Stimulated activated naive CD8-positive, alpha-beta T cell treated with anti-CD3 and anti-CD28 coated beads, Interleukin-15, amount 100 ng/mL, for 72 hours (primary cell): ENCODE measurements at regions not wholly inside any gene's neighbourhood (a gene's known extent, or its start where the extent isn't known, plus 50 kb on each side); places are given as distances from the start of the nearest gene placed in this dataset.
A peak's percentile ranks its signal among the peaks of the same experiment; 100 is the strongest.

ENCODE experiments used
- ATAC-seq: fragments of 150-1000 bp; cut with Tn5 transposase; 2 replicates; pipeline ENCODE4 v1.10.0; 2021; ENCODE audit warnings: mild to moderate bottlenecking, moderate library complexity
- DNase-seq, 2 donors: peaks; one replicate each; pipeline ENCODE4 v3.0.0; 2021 to 2022
- H3K27ac Mint-ChIP-seq, 2 donors: one replicate each; pipeline ENCODE4 v1.8.0; 2022; ENCODE audit warnings: mild to moderate bottlenecking in 2 of 2, mixed read lengths in 2 of 2, moderate library complexity in 2 of 2
- H3K27me3 Mint-ChIP-seq: one replicate; pipeline ENCODE4 v1.8.0; 2022; ENCODE audit warnings: mixed read lengths
- H3K4me1 Mint-ChIP-seq: one replicate; pipeline ENCODE4 v1.8.0; 2022; ENCODE audit warnings: mild to moderate bottlenecking, mixed read lengths
- H3K4me3 Mint-ChIP-seq, 2 donors: one replicate each; pipeline ENCODE4 v1.8.0; 2022; ENCODE audit warnings: mild to moderate bottlenecking in 2 of 2, mixed read lengths in 2 of 2, moderate library complexity in 1 of 2
- H3K9me3 Mint-ChIP-seq, 2 donors: one replicate each; pipeline ENCODE4 v1.8.0; 2022; ENCODE audit warnings: mixed read lengths in 2 of 2

DNA sequence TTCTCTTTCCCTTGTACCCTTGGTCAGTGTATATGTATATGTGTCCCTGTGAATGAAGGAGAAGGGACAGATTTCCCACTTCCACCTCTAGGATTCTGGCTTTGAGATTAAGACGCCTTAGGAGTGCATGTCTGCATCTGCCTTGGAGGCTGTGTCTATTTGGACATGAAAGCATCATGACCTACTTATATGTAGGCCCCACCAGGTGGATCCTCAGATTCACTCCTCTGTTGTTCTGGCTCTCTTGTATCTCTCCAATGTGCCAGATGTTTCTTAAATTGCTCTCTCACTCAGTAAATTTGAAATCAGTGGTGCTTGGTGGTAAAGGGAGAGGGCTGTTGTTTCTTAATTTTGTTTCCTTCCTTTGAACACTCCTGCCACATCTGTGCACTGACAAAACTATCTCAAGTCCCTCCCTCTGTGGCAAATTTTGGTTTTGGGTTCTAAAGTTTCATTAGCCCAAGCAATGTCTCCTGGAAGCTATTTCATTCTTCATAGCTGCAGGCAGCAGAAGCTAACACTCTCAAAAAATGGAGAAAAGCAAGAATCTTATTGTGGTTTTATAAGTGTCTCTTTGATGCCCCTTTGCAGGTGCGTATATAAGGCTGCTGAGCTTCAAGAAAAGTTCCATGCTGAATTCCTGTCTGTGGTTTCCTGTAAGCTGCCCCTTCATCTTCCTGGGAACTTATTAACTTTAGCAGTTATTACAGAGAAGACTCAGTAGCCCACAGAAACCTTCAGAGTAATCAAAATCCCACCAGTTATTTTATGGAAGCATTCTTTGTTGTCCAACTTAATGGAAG, 179.7 kb upstream of the SETBP1 start:
- no peak for DNase-seq
- H3K4me1 Mint-ChIP-seq = peaks cover 23% of the 10 kb centered on the region
- peaks cover 0 to 4% of the 10 kb centered on the region in 2 donors for H3K9me3 Mint-ChIP-seq
- no peak overlapping the region for H3K27ac Mint-ChIP-seq
- H3K4me3 Mint-ChIP-seq = no peak overlapping the region
- no peak for ATAC-seq
- no peaks in the 10 kb centered on the region for H3K27me3 Mint-ChIP-seq

DNA sequence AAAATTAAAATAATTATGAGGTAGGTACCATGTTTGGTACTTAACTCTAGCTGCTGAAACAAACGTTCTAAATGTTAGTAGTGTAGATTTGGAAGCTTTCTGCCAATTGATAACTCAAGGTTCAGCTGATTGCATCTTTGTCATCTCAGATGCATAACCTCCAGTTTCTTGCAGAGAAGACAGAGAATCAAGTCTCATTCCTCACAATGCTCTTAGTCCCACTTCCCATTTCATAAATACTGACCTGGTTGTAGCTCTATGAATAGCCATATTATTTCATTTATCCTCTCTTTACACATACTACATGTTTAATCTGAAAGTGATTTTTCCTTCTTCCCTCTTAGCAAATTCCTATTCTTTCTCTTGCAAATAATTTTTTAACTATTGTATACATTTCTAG, 178.5 kb upstream of the SETBP1 start:
- Mint-ChIP-seq H3K9me3 (peaks cover 0 to 4% of the 10 kb centered on the region in 2 donors), H3K27ac (no peak overlapping the region), H3K4me1 (peaks cover 23% of the 10 kb centered on the region), H3K4me3 (no peak overlapping the region), H3K27me3 (no peaks in the 10 kb centered on the region)
- DNase-seq (no peak), ATAC-seq (no peak)

DNA sequence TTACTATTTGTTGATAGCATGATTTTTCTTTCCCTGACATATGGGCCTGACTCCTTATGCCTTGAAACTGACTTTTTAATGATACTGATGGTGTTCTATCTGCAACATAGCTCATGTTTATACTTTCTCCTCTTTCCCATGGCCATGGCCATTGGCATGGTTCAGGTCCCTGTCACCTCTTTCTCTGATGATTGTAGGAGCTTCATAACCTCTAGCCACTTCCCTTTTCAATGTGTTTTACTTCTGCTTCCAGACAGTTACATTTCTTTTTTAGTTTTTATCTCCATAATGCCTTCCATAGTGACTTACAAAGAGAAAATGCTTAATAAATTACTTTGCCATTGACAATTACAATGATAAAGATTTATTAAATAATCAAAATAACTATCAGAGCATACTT, 177.9 kb upstream of the SETBP1 start:
- H3K4me3 Mint-ChIP-seq = no peak overlapping the region

DNA sequence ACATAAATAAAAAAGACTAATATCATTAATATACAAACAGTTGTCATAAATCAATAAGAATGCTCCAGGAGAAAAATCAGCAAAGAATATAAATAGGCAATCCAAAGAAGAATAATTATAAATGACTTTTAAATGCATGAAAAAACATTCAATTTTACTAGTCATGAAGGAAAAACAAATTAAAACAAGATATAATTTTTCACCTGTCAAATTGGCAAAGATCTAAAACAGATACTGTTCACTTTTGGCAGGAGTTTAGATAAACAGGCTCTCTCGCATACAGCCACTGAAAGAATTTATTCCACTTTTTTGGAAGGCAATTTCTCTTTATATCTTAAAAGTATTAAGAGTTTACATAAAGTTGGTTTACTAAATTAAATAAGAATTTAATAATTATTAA, 176.8 kb upstream of the SETBP1 start:
- Mint-ChIP-seq H3K4me1 (peaks cover 23% of the 10 kb centered on the region), H3K9me3 (no peaks in the 10 kb centered on the region), H3K4me3 (no peak overlapping the region), H3K27me3 (no peaks in the 10 kb centered on the region), H3K27ac (no peak overlapping the region)
- no peak for ATAC-seq
- DNase-seq = no peak

More for the DNA sequence above, 177.9 kb upstream of the SETBP1 start:
- Mint-ChIP-seq H3K27me3 (no peaks in the 10 kb centered on the region), H3K27ac (no peak overlapping the region), H3K9me3 (peaks cover 0 to 4% of the 10 kb centered on the region in 2 donors), H3K4me1 (peaks cover 23% of the 10 kb centered on the region)
- ATAC-seq (no peak), DNase-seq (no peak)

DNA sequence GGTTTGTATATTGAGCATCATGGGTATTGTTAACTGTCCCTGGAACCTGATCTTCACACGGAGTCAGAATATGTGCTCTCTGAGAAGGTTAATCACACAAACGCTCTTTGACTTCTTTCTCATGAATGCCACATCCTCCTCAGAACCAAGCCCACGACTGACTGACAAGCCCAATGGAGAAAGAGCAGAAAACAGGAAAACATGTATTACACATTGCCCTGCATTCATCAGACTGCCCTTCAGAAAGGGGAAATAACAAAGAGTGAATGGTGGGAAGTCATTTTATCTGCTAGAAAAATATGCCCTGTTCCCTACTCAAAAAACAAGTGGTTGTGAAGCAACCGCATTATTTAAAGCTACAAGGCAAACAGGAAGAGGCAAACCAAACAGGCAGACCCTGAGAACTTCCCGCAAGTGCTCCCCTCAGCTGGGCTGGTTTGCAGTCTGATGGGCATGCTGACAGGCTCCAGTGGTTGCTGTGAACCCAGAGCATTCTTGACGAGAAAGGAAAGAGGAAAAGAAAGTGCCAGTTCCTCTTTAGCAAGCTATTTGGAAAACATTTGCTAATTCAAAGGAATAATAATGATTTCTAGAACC, 172.9 kb upstream of the SETBP1 start:
- ATAC-seq = peak; percentile 91
- peak; percentile 9 to 43 for DNase-seq
- no peak overlapping the region for H3K27ac Mint-ChIP-seq
- H3K9me3 Mint-ChIP-seq = no peaks in the 10 kb centered on the region
- no peaks in the 10 kb centered on the region for H3K27me3 Mint-ChIP-seq
- H3K4me3 Mint-ChIP-seq = no peak overlapping the region
- H3K4me1 Mint-ChIP-seq = no peaks in the 10 kb centered on the region

DNA sequence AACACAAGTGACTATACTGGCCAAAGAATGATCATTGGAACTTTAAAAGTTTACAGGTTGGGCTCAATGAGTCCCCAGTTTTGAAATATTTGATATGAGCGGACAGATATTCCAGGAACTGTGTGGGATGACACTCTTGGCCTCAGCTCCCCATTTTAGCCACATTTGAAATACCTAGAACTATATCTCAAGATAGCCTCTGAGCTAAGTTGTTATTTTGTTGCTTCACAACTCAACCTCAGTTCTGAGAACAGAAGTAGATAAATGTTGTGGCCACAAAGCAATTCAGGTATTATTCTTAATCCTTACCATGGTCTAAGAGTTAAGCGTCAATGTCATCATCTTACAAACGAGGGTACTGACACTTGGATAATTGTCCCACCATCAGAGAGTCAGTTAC, 172.2 kb upstream of the SETBP1 start:
- Mint-ChIP-seq H3K4me1 (no peaks in the 10 kb centered on the region), H3K4me3 (no peak overlapping the region), H3K27ac (no peak overlapping the region), H3K27me3 (no peaks in the 10 kb centered on the region), H3K9me3 (no peaks in the 10 kb centered on the region)
- ATAC-seq (peak; percentile 68), DNase-seq (peak in 1 of 2 donors; percentile 10)

DNA sequence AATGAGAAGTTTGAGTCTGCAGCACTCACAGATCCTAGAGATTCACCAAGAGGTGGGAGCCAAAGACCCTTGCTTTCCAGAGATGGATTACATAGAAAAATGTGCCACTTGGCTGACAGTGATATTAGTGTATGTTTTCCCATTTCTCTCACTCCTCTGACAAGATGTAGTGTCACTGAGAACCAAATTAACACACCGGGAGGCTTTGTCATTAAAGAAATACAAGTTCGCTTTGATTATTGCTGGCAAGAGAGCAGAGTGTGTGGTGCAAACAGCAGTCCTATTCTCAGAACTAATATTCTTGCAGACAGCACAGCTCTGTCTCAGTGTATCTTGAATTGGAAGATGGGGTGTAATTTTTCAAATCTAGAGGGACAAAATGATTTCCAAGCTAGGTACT, 171.6 kb upstream of the SETBP1 start:
- no peak overlapping the region for H3K4me3 Mint-ChIP-seq
- H3K4me1 Mint-ChIP-seq = no peaks in the 10 kb centered on the region
- H3K27me3 Mint-ChIP-seq = no peaks in the 10 kb centered on the region
- no peak for ATAC-seq
- H3K27ac Mint-ChIP-seq = no peak overlapping the region
- DNase-seq = no peak
- H3K9me3 Mint-ChIP-seq = no peaks in the 10 kb centered on the region

DNA sequence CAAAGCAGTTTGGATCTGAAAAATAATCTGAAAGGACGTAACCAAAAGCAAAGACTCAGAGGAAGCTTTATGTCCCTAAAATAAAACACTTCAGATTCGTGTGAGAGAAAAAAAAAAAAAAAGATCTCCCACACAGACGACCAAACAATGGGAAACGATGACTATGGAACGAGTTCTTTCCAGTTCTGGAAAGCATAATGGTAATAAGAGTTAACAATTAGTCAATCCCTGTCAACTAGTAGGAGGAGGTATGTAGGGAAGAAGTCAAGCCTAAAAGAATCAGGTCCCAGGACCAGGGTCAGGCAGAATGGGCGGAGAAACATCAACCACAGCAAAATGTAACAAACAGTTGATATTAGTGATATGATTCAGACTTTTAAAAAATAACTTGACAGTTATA, 170.3 kb upstream of the SETBP1 start:
- no peak overlapping the region for H3K27ac Mint-ChIP-seq
- no peaks in the 10 kb centered on the region for H3K4me1 Mint-ChIP-seq

DNA sequence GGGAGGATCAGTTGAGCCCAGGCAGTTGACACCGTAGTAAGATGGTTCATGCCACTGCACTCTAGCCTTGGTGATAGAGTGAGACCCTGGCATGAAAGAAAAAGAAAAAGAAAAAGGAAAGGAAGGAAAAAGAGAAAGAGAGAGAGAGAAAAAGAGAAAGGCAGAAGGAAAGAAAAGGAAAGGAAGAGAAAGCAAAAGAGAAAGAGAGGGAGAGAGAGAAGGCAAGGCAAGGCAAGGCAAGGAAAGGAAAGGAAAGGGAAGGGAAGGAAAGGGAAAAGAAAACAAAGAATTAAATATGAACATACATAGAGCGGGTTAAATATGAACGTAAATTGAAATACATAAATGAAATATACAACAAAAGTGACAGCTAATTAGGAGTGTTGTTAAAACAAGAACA, 167.5 kb upstream of the SETBP1 start:
- Mint-ChIP-seq H3K9me3 (no peaks in the 10 kb centered on the region), H3K27ac (peak overlapping the region in 1 of 2 donors; percentile 1), H3K4me1 (no peaks in the 10 kb centered on the region), H3K4me3 (no peak overlapping the region), H3K27me3 (no peaks in the 10 kb centered on the region)
- ATAC-seq (no peak), DNase-seq (no peak)

More for the DNA sequence above, 170.3 kb upstream of the SETBP1 start:
- ATAC-seq (no peak), DNase-seq (no peak)
- Mint-ChIP-seq H3K27me3 (no peaks in the 10 kb centered on the region), H3K4me3 (no peak overlapping the region), H3K9me3 (no peaks in the 10 kb centered on the region)

DNA sequence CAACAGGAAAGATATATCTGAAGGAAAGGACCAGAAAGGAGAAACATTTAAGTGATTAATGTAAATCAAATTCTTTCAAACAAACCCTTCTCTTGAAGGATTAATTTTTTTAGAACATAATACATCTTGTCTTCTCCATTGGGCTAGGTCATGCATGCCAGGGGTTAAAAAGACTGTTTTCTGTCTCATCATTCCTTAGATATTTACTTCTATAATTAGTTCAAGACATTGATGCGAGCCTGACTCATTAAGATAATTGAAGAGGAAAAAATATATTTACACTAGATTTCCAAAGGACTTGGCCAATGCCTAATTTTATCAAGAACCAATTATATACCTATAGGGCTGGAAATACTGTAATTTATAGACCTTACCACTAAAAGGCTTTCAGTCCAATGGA, 166.6 kb upstream of the SETBP1 start:
- DNase-seq = no peak
- no peaks in the 10 kb centered on the region for H3K9me3 Mint-ChIP-seq
- H3K27me3 Mint-ChIP-seq = no peaks in the 10 kb centered on the region
- no peak for ATAC-seq
- no peaks in the 10 kb centered on the region for H3K4me1 Mint-ChIP-seq
- H3K4me3 Mint-ChIP-seq = no peak overlapping the region
- peak overlapping the region in 1 of 2 donors; percentile 13 for H3K27ac Mint-ChIP-seq

DNA sequence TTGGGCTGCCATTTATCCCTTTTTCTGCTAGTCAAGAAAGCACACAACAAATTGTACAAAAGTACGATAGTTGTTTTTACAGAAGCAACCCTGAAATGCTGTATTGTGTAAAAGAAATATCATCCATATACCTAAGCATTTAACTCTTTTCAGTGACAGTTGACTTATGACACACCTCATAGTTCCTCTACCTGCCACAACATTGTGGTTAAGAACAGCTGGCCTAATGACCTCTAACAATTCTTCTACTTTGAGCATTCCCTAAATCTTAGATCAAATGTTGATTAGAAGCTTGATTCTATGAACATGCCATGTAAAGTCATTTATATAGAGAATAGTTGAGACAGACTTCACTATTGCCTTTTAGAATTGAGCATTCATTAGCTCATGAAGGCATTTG, 165.9 kb upstream of the SETBP1 start:
- ATAC-seq = no peak
- Mint-ChIP-seq H3K4me3 (no peak overlapping the region), H3K4me1 (no peaks in the 10 kb centered on the region), H3K27me3 (no peaks in the 10 kb centered on the region), H3K9me3 (no peaks in the 10 kb centered on the region), H3K27ac (no peak overlapping the region)
- DNase-seq = no peak

DNA sequence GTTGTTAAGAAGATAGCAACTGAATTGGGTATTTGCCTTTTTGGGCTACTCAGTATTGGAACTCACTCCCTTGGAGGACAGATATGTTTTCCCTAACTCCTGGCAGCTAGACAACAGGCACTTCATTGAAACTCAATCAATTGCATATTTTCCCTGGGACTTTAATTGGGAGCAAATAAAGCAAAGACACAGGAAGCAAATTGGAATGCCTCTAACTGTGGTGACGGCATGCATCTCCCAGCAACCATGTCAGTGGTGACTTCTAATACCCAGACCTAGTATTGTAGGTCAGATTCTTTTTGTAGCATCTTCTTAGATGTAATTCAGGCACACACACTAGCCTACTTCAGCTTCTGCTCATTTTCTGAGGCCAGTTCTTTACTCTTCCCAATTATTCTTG, 164.2 kb upstream of the SETBP1 start:
- no peak overlapping the region for H3K27ac Mint-ChIP-seq
- H3K27me3 Mint-ChIP-seq = no peaks in the 10 kb centered on the region
- ATAC-seq (no peak), DNase-seq (no peak)
- no peaks in the 10 kb centered on the region for H3K4me1 Mint-ChIP-seq
- H3K4me3 Mint-ChIP-seq = no peak overlapping the region
- H3K9me3 Mint-ChIP-seq = no peaks in the 10 kb centered on the region

DNA sequence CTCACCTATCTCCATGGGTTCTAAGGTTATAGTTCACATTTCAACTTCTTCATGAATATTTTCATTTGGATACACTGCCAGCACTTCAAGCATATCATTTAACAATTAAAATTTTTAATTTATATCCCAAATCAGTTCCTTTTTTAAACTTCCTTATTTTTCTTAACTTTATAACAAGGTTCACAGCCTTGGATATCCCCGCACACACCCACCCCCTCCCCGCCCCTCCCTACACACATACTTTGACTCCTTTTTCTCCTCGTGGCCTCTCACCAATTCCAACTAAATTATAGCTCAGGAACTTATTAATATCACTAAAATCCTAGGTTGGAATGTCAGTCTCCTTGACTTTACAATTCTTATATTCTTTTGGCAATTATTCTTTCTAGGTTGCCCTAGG, 163.6 kb upstream of the SETBP1 start:
- Mint-ChIP-seq H3K27ac (no peak overlapping the region), H3K4me3 (no peak overlapping the region), H3K9me3 (no peaks in the 10 kb centered on the region), H3K4me1 (no peaks in the 10 kb centered on the region), H3K27me3 (no peaks in the 10 kb centered on the region)
- ATAC-seq = no peak
- DNase-seq = no peak

DNA sequence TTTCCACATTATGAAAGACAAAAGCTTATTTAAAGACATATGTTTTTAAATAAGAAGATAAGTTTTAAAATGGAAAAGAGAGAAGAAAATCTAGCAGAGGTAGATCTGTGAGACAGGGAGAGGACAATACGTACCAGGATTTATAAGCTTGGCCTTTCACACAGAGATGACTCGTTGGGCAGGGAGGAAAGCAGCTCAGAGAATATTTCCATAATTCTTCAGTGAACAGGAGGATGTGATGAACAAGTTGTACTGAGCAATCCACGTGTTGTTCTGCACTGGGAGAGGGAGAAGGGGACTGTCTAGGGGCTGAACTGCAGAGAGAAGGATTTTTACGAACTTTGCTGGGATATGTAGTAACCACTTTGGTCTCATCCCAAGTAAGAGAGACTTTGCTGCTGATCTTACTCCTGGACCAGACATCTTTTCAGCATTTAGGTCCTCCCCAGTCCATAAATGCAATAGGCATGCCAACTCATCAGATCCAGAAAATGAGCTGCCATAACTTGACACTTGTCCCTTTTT, 162.5 kb upstream of the SETBP1 start:
- no peak for DNase-seq
- no peaks in the 10 kb centered on the region for H3K4me1 Mint-ChIP-seq
- no peak overlapping the region for H3K4me3 Mint-ChIP-seq
- H3K27ac Mint-ChIP-seq = no peak overlapping the region
- H3K27me3 Mint-ChIP-seq = no peaks in the 10 kb centered on the region
- no peak for ATAC-seq
- no peaks in the 10 kb centered on the region for H3K9me3 Mint-ChIP-seq

DNA sequence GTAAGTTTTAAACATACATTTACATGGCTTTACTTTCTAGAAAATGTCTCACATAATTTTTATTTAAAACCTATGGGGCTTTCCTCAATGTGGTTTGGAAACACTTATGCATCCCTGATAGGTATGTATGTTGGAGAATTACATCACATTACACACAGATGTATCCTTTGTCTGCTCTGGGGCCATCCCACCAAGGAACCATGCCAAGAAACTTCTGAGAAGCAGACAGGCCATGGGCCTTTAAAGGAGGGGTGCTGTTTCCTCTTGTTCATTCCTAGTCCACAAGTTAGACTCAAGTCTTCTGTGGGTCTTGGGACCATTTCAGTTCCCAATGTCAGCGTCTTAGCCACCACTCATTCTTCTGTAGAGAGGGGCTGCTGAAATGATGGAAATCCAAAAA, 162.0 kb upstream of the SETBP1 start:
- ATAC-seq (no peak), DNase-seq (no peak)
- no peaks in the 10 kb centered on the region for H3K4me1 Mint-ChIP-seq
- no peak overlapping the region for H3K27ac Mint-ChIP-seq
- H3K4me3 Mint-ChIP-seq = no peak overlapping the region
- H3K9me3 Mint-ChIP-seq = no peaks in the 10 kb centered on the region
- no peaks in the 10 kb centered on the region for H3K27me3 Mint-ChIP-seq

DNA sequence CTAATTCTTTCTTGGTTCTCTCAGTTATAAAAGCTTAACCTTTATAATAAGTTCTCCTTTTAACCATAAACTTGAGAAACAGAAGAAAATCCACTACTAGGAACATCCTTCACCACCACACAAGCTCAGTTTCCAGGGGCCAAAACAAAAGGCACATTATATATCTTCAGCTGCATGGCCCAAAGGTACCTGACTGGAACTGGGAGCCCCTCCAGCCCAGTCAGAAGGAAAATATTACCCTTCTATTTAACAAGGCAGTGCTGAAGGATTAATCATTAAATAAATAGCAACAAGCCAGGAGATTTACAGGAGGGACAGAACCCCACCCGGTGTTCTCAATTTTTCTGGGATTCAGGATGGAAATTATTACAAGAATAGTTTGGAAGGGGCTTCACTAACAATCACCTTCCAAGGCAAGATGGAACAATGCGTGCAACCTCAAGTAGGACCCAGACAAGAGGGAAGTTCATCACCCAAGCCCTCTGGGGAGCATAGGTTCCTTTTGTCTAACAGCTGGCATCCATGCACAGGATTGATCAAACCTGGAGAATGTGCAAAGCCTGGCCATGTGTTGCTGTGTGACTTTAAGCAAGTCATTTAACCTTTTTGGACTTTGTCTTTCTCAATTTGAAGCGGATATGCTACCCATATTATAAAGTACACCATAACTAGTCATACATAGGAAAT, 159.6 kb upstream of the SETBP1 start:
- Mint-ChIP-seq H3K9me3 (no peaks in the 10 kb centered on the region), H3K27me3 (no peaks in the 10 kb centered on the region), H3K4me1 (no peaks in the 10 kb centered on the region), H3K27ac (no peak overlapping the region), H3K4me3 (no peak overlapping the region)
- ATAC-seq (no peak), DNase-seq (no peak)
